Esophagus muscularis mucosa (tissue), 4 donors: ENCODE measurements at regions not wholly inside any gene's neighbourhood (a gene's known extent, or its start where the extent isn't known, plus 50 kb on each side); places are given as distances from the start of the nearest gene placed in this dataset.

Source experiments
- DNase-seq: peaks from one replicate; pipeline ENCODE4 v3.0.0-alpha.2; 2017; ENCODE audit errors: extremely low spot score
- H3K27ac ChIP-seq, 4 donors: fragments of 200-600 bp; sonication (generic); replicated peaks in 1 of 4; 1 replicate in 3 of 4; 2 replicates in 1 of 4; pipeline ENCODE4 v1.5.1; 2016 to 2019; ENCODE audit warnings: mild to moderate bottlenecking in 1 of 4
- H3K27me3 ChIP-seq, 4 donors: fragments of 200-600 bp; sonication (generic); one replicate each; pipeline versions ENCODE4 v1.5.1 to v1.6.0; 2016 to 2019
- H3K36me3 ChIP-seq, 4 donors: fragments of 200-600 bp; sonication (generic); one replicate each; pipeline ENCODE4 v1.5.1; 2016 to 2019
- H3K4me1 ChIP-seq, 4 donors: fragments of 200-600 bp; sonication (generic); one replicate each; pipeline ENCODE4 v1.5.1; 2016 to 2019
- H3K4me3 ChIP-seq, 4 donors: fragments of 200-600 bp; sonication (generic); 1 replicate in 2 of 4; 2 replicates in 2 of 4; pipeline ENCODE4 v1.5.1; 2016 to 2019; ENCODE audit warnings: mild to moderate bottlenecking in 4 of 4, moderate library complexity in 1 of 4
- H3K9me3 ChIP-seq, 4 donors: fragments of 200-600 bp; sonication (generic); 1 replicate in 3 of 4; 2 replicates in 1 of 4; pipeline ENCODE4 v1.5.1; 2016 to 2019
- CTCF ChIP-seq, 3 experiments: fragments of 200-600 bp in 2 of 3; fragments of 450-650 bp in 1 of 3; sonication (generic) in 2 of 3; IDR thresholded peaks; one replicate each; pipeline ENCODE4 v1.5.1; 2017 to 2019; ENCODE audit warnings: antibody characterized with exemption in 3 of 3, mild to moderate bottlenecking in 2 of 3, moderate library complexity in 1 of 3
- EP300 ChIP-seq: sonication (generic); formaldehyde crosslinking; IDR thresholded peaks from one replicate; pipeline ENCODE4 v1.6.1; 2017; ENCODE audit warnings: antibody characterized with exemption
- POLR2A ChIP-seq: fragments of 450-650 bp; IDR thresholded peaks from one replicate; pipeline ENCODE4 v1.6.1; 2017; ENCODE audit warnings: antibody characterized with exemption, moderate library complexity, mild to moderate bottlenecking, low read depth
- POLR2AphosphoS5 ChIP-seq, 2 donors: sonication (generic); formaldehyde crosslinking; IDR thresholded peaks; one replicate each; pipeline ENCODE4 v1.6.1; 2017; ENCODE audit warnings: antibody characterized with exemption in 2 of 2
- WGBS: methylation state at CpG from one replicate; pipeline ENCODE4 v1.1.5; 2018; 5-methylcytosine and 5-hydroxymethylcytosine counted together
- intact Hi-C: fragments of 100-400 bp; cut with DNase I; formaldehyde crosslinking; loops from one replicate; pipeline ENCODE4 v1.15.1; 2023

GRCh38 chr22:42324566-42324965 lies 54.1 kb upstream of the TCF20 start:
- Histone ChIP-seq H3K36me3 (no peaks in the 10 kb centered on the region), H3K27ac (no peak overlapping the region), H3K9me3 (no peaks in the 10 kb centered on the region), H3K4me3 (no peak overlapping the region), H3K27me3 (no peaks in the 10 kb centered on the region), H3K4me1 (peaks cover 0 to 28% (median 24%) of the 10 kb centered on the region in 4 donors)
- intact Hi-C loops: no loop called here
- no peak for TF ChIP-seq CTCF (IDR thresholded peaks at IDR 0.05)
- TF ChIP-seq EP300: no peak
- TF ChIP-seq POLR2A: no peak
- TF ChIP-seq POLR2AphosphoS5 (IDR thresholded peaks at IDR 0.05): no peak
- 74% methylated on average over 5 of the region's 5 CpGs for WGBS
- DNase-seq: no peak

- intact Hi-C loops: no loop called here
- 43% methylated on average over 2 of the region's 2 CpGs for WGBS
- DNase-seq: no peak
- Histone ChIP-seq H3K4me3 (no peak overlapping the region), H3K27me3 (no peaks in the 10 kb centered on the region), H3K27ac (no peak overlapping the region), H3K9me3 (no peaks in the 10 kb centered on the region), H3K36me3 (no peaks in the 10 kb centered on the region), H3K4me1 (peaks cover 0 to 28% (median 24%) of the 10 kb centered on the region in 4 donors)
- no peak for TF ChIP-seq CTCF (IDR thresholded peaks at IDR 0.05)
- TF ChIP-seq EP300: no peak
- no peak for TF ChIP-seq POLR2AphosphoS5 (IDR thresholded peaks at IDR 0.05)
- no peak for TF ChIP-seq POLR2A
Observed at GRCh38 chr22:42323971-42324370, 53.5 kb upstream of the TCF20 start.

- DNase-seq: no peak
- WGBS: 82% methylated on average over 4 of the region's 4 CpGs
- Histone ChIP-seq H3K27ac (no peak overlapping the region), H3K4me1 (peaks cover 2 to 36% (median 29%) of the 10 kb centered on the region in 4 donors), H3K9me3 (no peaks in the 10 kb centered on the region), H3K4me3 (no peak overlapping the region), H3K27me3 (no peaks in the 10 kb centered on the region), H3K36me3 (no peaks in the 10 kb centered on the region)
- intact Hi-C loops: no loop called here
- TF ChIP-seq POLR2AphosphoS5 (IDR thresholded peaks at IDR 0.05) (no peak), CTCF (IDR thresholded peaks at IDR 0.05) (no peak), EP300 (no peak), POLR2A (no peak)
Observed at GRCh38 chr22:42322562-42322926, 52.1 kb upstream of the TCF20 start.

- Histone ChIP-seq H3K9me3 (no peaks in the 10 kb centered on the region), H3K27me3 (no peaks in the 10 kb centered on the region), H3K4me1 (peaks cover 2 to 41% (median 32%) of the 10 kb centered on the region in 4 donors), H3K4me3 (no peak overlapping the region), H3K27ac (no peak overlapping the region), H3K36me3 (no peaks in the 10 kb centered on the region)
- intact Hi-C loops: no loop called here
- no peak for DNase-seq
- TF ChIP-seq POLR2A: no peak
- no peak for TF ChIP-seq EP300
- TF ChIP-seq POLR2AphosphoS5 (IDR thresholded peaks at IDR 0.05): no peak
- TF ChIP-seq CTCF (IDR thresholded peaks at IDR 0.05): no peak
- 59% methylated on average over 11 of the region's 11 CpGs for WGBS
Observed at GRCh38 chr22:42321908-42322561, 51.6 kb upstream of the TCF20 start.
